Chondrocyte (in vitro differentiated cells): ENCODE measurements at regions not wholly inside any gene's neighbourhood (a gene's known extent, or its start where the extent isn't known, plus 50 kb on each side); places are given as distances from the start of the nearest gene placed in this dataset.
A peak's percentile ranks its signal among the peaks of the same experiment; 100 is the strongest.

ENCODE experiments used
- DNase-seq: peaks from one replicate; pipeline ENCODE4 v3.0.0; 2021; ENCODE audit warnings: mixed read lengths, low spot score
- H3K27ac Mint-ChIP-seq: one replicate; pipeline ENCODE4 v1.8.0; 2021; ENCODE audit warnings: mild to moderate bottlenecking, moderate library complexity, mixed read lengths; ENCODE audit not compliant: unreplicated experiment
- H3K27me3 Mint-ChIP-seq: 2 replicates; pipeline ENCODE4 v1.8.0; 2021; ENCODE audit warnings: low read depth, mixed read lengths
- H3K36me3 Mint-ChIP-seq: 2 replicates; pipeline ENCODE4 v1.8.0; 2021; ENCODE audit warnings: low read depth, mixed read lengths
- H3K4me1 Mint-ChIP-seq: 2 replicates; pipeline ENCODE4 v1.8.0; 2021; ENCODE audit warnings: low read depth, mild to moderate bottlenecking, mixed read lengths
- H3K4me3 Mint-ChIP-seq: one replicate; pipeline ENCODE4 v1.8.0; 2021; ENCODE audit warnings: mild to moderate bottlenecking, moderate library complexity, mixed read lengths; ENCODE audit not compliant: unreplicated experiment
- H3K9me3 Mint-ChIP-seq: 2 replicates; pipeline ENCODE4 v1.8.0; 2021; ENCODE audit warnings: low read depth, mixed read lengths
- TF ChIP-seq, protein P1 (sequence below): fragments of 200-600 bp; sonication (generic); IDR thresholded peaks from 2 replicates; pipeline ENCODE4 v1.5.0; 2021; ENCODE audit warnings: antibody characterized with exemption, mild to moderate bottlenecking, moderate library complexity

DNA sequence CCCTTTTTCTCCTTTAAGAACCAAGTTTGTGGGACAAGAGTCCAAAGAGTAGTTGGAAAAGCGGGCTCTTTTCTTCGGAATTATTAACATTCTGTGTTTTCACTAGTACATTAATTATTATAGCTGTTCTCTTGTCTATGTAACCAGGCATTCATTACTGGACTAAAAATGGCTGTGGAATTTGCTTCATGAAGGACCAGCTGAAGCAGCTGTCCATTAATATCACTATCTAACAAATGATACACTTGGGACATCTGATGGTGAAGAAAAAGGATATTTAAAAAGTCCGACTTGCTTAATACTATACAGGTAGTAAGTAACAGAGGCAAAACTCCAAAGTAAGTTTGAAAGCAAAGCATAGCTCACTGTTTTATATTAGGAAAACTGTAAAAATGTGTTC lies 728.9 kb upstream of the DPPA4 start:
- no peak for DNase-seq
- no peak overlapping the region for H3K4me3 Mint-ChIP-seq
- TF ChIP-seq, protein P1, sequence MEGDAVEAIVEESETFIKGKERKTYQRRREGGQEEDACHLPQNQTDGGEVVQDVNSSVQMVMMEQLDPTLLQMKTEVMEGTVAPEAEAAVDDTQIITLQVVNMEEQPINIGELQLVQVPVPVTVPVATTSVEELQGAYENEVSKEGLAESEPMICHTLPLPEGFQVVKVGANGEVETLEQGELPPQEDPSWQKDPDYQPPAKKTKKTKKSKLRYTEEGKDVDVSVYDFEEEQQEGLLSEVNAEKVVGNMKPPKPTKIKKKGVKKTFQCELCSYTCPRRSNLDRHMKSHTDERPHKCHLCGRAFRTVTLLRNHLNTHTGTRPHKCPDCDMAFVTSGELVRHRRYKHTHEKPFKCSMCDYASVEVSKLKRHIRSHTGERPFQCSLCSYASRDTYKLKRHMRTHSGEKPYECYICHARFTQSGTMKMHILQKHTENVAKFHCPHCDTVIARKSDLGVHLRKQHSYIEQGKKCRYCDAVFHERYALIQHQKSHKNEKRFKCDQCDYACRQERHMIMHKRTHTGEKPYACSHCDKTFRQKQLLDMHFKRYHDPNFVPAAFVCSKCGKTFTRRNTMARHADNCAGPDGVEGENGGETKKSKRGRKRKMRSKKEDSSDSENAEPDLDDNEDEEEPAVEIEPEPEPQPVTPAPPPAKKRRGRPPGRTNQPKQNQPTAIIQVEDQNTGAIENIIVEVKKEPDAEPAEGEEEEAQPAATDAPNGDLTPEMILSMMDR: no peak
- H3K4me1 Mint-ChIP-seq: peaks cover 21% of the 10 kb centered on the region
- no peaks in the 10 kb centered on the region for H3K9me3 Mint-ChIP-seq
- no peaks in the 10 kb centered on the region for H3K27me3 Mint-ChIP-seq
- H3K27ac Mint-ChIP-seq: no peak overlapping the region
- no peaks in the 10 kb centered on the region for H3K36me3 Mint-ChIP-seq

DNA sequence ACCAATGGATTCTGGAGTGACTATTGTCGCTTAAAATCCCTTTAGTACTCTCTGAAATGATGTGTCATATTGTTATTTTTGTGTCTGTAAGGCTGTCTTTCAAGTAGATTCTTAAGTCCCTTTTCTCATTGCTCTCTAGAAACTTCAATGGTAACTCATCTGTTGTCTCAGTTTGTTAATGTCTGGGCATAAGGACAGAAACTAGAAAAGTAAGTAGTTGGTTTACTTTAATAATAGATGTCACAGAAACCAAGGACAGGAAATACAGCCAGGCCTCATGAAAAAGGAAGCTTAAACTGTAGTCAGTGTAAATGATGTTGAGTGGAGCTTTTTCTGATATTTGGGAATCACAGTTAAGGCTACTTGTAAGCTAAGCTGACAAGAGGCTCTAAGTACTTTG lies 730.2 kb upstream of the DPPA4 start:
- peaks cover 7% of the 10 kb centered on the region for H3K9me3 Mint-ChIP-seq
- DNase-seq: no peak
- no peak overlapping the region for H3K27ac Mint-ChIP-seq
- H3K27me3 Mint-ChIP-seq: no peaks in the 10 kb centered on the region
- H3K36me3 Mint-ChIP-seq: peaks cover 2% of the 10 kb centered on the region
- no peak overlapping the region for H3K4me3 Mint-ChIP-seq
- peaks cover 21% of the 10 kb centered on the region for H3K4me1 Mint-ChIP-seq
- TF ChIP-seq, protein P1: no peak

DNA sequence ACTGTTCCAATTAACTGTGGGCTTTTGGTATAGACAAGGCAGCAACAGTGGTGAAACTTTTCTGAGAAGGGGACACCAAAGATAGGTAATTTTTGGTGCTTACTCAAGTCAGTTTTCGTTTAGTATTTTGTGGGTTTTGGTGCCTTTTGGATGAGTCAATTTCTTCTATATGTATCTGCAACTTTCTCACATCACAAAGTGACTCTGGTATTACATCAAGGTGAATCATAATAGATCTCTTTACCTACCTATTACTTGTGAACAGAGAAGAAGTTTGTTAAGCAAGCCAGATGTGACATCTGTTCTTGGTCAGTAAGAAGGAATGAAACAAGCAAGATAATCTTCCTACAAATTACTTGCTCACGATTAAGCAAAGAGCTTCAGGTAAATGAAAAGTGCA lies 732.4 kb upstream of the DPPA4 start:
- peaks cover 21% of the 10 kb centered on the region for H3K4me1 Mint-ChIP-seq
- TF ChIP-seq, protein P1: no peak
- H3K9me3 Mint-ChIP-seq: peaks cover 7% of the 10 kb centered on the region
- no peaks in the 10 kb centered on the region for H3K27me3 Mint-ChIP-seq
- no peak for DNase-seq
- H3K27ac Mint-ChIP-seq: no peak overlapping the region
- H3K36me3 Mint-ChIP-seq: peaks cover 2% of the 10 kb centered on the region
- no peak overlapping the region for H3K4me3 Mint-ChIP-seq

DNA sequence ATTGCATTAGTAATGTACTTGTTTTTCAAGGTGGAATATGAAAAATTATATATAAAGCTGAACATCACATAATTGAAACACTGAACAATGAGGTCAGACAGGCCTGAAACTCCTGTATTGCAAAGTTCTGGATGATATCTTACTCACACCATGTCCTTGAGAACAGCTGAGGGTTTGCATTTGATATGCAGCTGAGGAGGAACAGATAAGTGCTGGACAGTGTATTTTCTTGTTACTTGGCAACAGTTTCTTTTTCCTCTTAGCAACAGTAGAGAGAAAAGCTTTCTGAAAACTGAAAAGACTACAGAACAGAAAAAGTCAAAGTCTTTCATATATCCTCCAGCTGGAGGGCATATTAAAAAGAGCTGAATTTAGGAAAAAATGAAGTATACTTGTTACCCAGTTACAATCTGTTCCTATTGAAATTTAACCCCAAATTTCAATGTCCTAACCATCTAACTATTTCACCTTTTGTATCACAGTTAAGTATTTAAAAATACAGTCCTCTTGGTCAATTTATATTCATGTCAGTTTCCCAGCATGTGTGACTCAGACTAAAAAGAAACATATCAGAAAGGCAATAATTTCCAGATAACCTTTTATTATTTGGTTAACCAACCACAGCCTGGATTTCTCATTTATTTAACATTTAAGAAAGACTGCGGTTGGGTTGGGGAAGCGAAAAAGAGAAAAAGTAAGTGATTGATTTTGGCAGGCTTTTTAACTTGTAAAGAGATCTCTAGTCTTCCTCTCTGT lies 733.0 kb upstream of the DPPA4 start:
- DNase-seq: no peak
- Mint-ChIP-seq H3K4me1 (peaks cover 21% of the 10 kb centered on the region), H3K4me3 (no peak overlapping the region), H3K27ac (peak overlapping the region; percentile 57), H3K9me3 (peaks cover 7% of the 10 kb centered on the region), H3K27me3 (no peaks in the 10 kb centered on the region), H3K36me3 (peaks cover 2% of the 10 kb centered on the region)
- TF ChIP-seq, protein P1: no peak

GRCh38 chr3:110074095-110074494 lies 736.7 kb upstream of the DPPA4 start:
- no peaks in the 10 kb centered on the region for H3K27me3 Mint-ChIP-seq
- no peak overlapping the region for H3K27ac Mint-ChIP-seq
- peaks cover 16% of the 10 kb centered on the region for H3K4me1 Mint-ChIP-seq
- DNase-seq: no peak
- TF ChIP-seq, protein P1: no peak
- H3K4me3 Mint-ChIP-seq: no peak overlapping the region
- peaks cover 7% of the 10 kb centered on the region for H3K9me3 Mint-ChIP-seq
- peaks cover 2% of the 10 kb centered on the region for H3K36me3 Mint-ChIP-seq
